Embryonic facial prominence (tissue), 1 donor: ENCODE measurements at regions not wholly inside any gene's neighbourhood (a gene's known extent, or its start where the extent isn't known, plus 50 kb on each side); places are given as distances from the start of the nearest gene placed in this dataset.

Experiments
- DNase-seq: peaks from one replicate; pipeline ENCODE4 v3.0.0-alpha.2; 2016; ENCODE audit errors: extremely low spot score

GRCh38 chr9:108244686-108245085 is 611.1 kb downstream of the ACTL7B start:
- DNase-seq, result no peak

DNA sequence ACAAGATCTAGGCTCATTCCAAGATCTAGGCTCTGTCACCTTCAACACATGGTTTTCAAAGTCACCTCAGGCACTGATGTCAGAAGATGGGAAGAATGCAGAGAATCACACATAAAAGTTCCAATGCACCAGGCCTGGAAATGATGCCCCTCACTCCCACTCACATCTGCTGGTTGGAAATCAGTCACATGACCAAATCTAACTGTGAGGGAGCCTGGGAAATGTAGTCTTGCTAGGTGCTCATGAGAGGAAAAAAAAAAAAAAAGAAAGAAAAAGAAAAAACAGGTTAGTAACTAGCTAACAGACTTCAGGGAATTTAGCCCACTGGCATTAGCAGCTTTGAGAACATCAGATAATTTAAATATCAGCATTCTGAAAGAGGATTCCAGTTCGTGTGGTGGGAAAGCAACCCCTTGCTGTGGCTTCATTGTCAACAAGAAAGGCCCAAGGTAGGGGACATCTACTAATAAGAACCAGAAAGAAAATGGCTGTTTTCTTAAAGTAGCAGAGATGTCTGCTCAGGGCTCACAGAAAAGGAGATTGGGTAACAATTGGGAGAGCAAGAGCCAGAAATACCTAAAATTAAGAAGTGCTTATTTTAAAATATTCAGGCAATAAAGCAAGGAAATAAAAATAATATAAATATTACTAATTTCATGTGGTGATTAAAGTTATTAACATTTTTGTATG is 614.3 kb downstream of the ACTL7B start:
- DNase-seq, result no peak

DNA sequence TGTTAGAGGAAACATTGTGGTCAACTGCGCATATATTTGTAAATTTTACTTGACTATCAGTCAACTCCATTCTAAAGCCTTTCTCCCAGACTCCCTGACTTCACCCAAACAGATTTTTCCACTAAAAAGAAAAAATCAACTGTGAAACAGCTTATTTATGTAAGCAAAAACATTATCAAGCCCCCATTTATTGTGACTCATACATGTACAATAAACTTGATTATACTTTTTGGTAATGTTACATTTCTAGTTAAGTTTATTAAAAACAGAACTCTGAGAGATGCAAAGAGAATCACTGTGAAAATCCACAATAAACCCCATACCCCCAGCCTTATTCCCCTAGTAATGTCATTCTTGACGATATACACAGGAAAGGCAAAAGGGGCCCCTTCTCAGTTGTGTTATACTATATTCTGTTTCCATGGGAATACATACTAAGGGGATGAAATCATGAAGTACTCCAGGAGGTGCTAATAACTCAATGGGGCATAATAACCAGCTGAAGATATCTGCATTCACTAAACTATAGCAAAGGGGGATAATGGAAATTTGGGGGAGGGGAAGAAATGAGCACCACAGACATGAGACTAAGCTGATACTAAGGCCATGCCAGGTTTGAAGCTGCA is 616.0 kb downstream of the ACTL7B start:
- peak; percentile 80 for DNase-seq

DNA sequence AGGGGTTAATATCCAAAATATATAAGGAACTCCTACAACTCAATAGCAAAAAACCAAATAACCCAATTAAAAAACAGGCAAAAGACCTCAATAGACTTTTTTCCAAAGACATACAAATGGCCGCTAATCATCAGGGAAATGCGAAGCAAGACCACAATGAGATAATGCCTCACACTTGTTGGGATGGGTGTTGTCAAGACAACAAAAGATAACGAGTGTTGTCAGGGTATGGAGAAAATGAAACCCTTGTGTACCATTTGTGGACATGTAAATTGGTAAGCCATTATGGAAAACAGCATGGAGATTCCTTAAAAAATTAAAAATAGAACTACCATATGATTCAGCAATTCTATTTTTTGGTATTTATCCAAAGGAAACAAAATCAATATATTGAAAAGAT is 620.2 kb downstream of the ACTL7B start:
- no peak for DNase-seq

- no peak for DNase-seq
Observed at GRCh38 chr9:108234811-108235210, 621.0 kb downstream of the ACTL7B start.

DNA sequence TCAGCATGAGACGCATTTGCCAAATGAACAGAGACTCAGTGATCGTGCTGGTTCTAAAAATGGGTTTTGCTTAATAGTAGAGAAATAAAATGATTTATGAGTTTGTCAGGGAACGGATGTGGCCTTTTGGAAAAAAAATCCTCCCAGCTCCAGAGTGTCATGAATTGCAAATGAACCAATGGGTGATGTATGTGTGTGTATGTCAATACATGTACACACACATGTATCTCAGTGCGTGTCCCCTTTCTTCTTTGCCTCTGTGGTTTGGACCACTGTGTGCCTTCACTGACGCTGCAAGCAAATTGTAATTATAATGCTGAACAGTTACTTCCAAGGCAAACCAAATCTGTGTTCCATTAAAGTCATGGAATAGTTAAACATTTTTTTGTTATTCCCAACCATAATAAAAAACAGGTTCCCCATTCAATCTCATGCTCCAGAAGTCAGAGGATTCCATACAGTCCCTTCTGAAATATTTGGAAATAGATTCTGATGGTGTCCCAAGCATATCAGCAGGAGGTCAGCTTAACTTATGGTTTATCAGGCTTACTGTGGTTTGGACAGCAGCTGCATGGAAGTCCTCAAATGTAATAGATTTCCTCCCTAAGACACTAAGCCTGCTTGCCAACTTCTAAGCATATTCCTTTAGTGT is 630.5 kb downstream of the ACTL7B start:
- DNase-seq, result peak; percentile 77

DNA sequence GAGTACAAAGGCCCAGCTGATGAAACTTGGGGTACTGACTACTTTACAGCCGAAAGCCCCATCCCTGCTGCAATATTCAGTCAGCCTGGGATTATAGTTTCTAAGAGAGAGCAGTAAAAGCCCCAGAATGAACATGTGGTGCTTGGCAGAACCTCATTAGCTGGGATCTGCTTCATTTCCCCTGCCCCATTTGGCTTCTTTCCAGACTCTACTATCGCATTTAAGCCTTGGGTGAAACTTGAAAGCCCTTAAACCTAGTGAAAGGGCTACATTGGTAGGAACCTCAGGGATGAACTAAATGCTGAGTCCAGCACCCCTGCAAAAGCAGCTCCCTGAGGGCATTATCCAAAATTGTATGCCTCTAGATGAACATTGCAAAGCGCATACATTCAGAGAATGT is 631.1 kb downstream of the ACTL7B start:
- DNase-seq, result no peak

GRCh38 chr9:108219664-108220063 is 636.1 kb downstream of the ACTL7B start:
- no peak for DNase-seq

DNA sequence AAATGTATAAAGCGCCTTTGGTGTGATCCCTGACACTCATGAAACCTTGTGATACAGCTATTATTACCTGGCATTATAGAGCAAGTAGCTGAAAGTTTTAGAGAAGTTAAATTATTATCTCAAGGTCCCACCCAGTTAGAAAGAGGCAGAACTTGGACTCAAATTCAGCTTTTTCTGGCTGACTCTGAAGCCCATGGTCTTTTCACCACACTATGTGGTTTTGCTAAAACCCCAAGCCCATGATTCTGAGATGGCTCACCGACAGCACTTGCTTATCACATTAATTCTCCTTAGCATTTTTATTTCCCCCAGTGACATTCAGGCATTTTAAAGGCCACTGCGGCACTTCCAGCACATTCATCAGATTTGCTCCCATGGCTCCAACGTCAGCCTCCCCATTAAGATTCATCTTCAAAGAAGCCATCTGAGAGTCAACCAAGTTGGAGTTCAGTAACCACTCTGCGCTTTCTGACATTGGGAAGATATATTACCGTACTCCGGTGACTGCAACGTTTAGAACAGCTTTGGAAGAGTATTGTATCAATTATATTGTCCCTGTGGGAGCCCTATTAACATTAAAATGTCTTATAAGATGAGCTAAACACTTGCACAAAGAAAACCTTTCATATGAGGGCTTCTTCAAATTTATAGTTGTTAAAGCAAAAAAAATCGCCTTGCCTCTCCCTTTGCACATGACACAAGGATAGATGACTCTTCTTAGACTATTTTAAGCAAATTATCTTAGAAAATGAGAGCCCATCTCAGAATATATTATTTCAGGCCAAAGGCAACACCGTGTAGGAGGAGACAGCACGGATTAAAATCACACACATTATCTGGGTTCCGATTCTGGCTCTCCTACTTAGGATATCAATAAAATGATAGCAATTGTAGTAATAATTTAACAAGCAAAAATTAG is 638.1 kb downstream of the ACTL7B start:
- peak; percentile 31 for DNase-seq

GRCh38 chr9:108213511-108213910 is 642.3 kb downstream of the ACTL7B start:
- no peak for DNase-seq

GRCh38 chr9:108212184-108212583 is 643.6 kb downstream of the ACTL7B start:
- no peak for DNase-seq

DNA sequence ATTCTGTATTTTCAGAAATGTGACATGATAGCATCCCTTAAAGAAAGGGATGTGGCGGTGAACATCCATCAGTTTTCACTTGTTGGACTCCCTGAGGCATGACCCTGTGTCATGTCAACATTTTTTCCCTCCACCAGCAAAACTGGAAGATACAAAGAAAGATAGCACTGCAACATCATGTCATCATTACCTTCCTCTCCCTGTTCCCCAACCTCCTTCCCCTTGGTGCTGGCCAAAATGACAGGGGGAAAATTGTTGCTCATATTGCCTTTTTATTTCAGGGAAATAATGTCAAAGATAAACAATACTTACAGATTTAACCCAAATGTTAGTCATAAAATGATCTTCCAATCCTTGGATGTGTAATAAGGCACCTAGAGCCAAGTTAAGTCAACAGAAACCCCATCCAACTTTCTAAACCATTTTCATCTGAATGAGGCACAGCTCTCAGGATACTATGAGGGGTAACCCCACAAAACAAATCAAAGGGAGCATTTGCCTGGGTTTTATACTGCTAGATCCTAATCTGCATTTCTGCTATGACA is 644.3 kb downstream of the ACTL7B start:
- DNase-seq, result no peak

DNA sequence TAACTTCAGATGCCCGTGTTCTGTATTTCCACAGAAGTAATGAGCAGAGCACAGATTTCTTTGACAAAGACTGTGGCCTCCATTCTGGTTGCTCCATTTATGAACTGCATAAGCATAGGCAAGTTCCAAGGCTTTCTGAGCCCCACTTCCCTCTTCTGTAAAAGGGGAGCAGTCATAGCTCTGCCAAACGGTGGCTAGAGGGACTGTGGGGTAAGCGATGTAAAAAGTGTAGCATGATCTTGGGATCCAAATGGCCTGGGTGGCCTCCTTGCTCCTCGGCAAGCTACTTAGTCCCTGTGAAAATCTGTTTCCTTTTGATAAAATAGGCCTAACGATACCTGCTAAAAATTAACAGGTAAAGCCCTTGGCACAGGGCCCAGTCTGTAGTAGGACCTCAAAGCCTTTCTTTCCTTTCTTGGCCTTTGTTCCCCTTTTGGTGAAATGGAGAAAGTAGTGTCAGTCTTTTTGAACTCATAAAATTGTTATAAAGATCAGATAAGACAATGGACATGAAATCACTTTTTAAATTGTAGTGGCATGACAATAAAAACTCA is 646.6 kb downstream of the ACTL7B start:
- DNase-seq, result no peak

GRCh38 chr9:108207561-108208165 is 648.1 kb downstream of the ACTL7B start:
- DNase-seq, result peak; percentile 36

DNA sequence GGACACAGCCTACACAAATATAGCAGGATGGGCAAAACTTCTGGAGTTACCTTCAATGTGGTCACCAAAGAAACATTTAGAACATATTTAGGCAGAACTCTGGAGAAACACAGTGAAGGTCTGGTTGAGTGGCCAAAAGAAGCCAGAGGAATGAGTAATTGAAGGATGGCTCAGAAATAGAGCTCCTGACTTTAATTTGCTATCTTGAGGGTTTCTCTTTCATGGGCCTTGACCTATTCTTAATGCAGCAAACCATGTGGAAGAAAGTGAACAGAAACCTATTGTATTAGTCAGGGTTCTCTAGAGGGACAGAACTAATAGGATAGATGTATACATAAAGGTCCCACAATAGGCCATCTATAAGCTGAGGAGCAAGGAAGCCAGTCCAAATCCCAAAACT is 650.5 kb downstream of the ACTL7B start:
- DNase-seq, result no peak

- DNase-seq, result no peak
Observed at GRCh38 chr9:108197899-108198298, 657.9 kb downstream of the ACTL7B start.

DNA sequence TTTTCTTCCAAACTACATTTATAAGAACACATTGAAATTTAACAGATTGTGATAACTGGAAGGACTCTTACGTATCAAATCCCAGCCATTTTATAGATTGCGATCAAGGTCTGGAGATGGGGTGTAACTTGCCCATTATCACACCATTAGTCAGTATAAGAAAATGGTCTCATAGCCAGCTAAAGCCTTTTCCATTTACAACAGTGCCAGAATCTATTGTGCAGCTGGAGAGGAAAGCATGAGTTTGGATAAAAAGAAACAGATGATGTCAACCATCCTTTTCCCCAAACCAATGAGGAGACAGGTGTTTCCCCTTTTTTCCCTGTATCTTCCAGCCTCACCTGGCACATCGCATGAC is 658.8 kb downstream of the ACTL7B start:
- DNase-seq, result no peak

DNA sequence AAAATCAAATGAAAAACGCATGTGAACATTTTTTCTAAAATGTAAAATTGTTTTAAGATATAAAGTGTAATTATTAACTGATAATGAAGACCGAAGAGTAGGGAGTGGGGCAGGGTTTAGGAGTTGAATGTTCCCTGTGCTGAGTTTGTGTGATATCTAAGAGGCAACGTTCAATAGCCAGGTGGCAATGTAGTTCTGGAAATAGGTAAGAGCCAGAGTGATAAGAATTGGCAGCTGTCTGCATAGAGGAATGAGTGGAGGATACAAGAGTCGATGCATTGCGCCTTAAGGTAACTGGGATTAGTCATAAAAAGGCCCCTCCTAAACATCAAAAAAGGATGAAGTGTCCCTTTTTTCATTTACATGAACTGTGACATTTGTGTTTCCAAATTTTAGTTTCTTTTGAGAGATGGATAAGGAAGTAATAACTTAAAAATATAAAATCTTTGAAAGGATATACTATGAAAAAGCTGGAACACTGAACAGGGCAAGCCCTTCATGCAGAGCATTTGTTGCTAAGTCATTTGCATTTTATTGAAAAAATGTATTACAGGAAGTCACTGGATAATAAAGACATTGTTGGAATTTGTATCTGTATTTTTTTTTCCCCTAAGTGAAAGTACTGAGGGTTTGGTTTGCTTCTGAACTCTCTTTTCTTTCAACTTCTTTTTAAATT is 659.3 kb downstream of the ACTL7B start:
- DNase-seq, result no peak

- DNase-seq, result no peak
Observed at GRCh38 chr9:108194154-108194553, 661.6 kb downstream of the ACTL7B start.

GRCh38 chr9:108193026-108193710 is 662.6 kb downstream of the ACTL7B start:
- no peak for DNase-seq
